Islet of Langerhans (tissue), 1 donor: ENCODE measurements at regions not wholly inside any gene's neighbourhood (a gene's known extent, or its start where the extent isn't known, plus 50 kb on each side); places are given as distances from the start of the nearest gene placed in this dataset.
A peak's percentile ranks its signal among the peaks of the same experiment; 100 is the strongest.

Source experiments
- FAIRE-seq: peaks from one replicate; lab custom pipeline; 2011; peaks lifted over from hg19 to GRCh38; lab: Jason Lieb, UNC

DNA sequence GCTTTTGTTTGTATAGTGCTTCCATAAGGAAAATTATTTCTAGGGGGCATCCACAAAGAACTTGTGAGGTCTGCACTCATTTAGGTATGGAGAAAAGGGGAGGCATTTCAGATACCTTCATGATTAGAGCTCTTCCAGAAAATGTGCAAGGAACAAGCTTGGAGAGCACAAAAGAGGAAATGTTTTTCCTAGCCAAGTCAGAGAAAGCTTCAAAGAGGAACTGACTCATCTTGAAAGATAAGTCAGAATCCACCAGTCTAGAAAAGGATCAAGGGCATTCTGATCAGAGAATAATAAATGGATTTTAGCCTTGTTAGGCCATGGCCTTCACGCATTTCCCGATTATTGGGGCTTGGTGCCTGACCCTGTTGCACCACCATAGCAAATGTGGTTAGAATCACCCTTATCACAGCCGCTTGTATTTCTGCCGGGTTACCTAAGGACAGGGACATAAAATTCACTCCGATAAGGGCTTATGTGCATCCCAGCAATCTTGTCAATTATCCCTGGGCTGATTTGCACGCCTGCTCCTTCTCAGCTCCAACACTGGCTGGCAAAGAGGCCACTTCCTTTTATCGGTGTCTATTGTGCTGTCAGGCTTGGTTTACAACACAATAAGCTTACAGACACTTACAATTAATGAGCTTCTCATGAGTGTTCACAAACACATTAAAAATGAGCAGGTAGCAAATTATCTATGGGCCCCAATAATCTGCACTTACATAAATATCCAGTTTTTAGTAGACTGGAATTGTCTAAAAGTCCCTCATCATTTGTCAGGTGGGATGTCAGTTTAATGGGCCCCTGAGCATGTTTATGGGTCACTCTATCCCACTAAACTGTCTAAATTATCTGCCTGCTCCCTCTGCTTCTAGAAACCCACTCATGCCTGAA is 613.5 kb downstream of the SOX6 start:
- no peak for FAIRE-seq

GRCh38 chr11:15744693-15745092 is 611.7 kb downstream of the SOX6 start:
- no peak for FAIRE-seq

DNA sequence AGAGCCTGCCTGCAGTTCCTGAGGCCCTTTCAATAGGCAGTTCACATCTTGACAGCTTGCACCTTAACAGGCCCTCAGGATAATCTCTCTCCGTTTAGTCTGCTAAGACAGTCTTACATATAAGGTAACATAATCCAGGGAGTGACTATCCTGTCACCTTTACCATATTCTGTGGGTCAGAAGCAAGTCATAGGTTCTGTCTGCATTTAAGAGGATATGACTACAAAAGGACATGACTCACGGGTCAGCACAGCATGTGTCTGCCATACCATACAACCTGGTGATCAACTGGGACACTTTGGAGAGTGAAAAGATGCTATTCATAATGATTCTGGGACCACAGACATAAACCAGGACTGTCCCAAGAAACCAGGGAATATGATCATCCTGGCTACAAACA is 611.1 kb downstream of the SOX6 start:
- no peak for FAIRE-seq

DNA sequence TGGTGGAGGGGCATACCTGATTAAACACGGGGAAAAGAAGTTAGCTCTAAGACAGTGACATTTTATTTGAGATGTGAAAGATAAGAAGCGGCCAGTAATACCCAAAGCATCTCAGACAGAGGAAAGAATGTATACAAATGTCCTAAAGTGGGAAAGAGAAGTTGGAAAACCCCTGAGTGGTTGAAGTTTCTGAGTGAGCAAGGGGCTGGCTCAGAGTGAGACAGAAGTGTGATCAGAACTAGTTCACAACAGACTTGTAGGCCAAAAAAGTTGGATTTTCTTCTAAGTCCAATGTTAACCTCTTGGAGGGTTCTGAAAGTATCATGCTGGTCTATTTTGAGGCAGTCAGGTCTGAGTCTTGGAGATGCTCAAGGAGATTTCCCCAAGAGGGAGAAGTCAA is 608.7 kb downstream of the SOX6 start:
- FAIRE-seq: no peak

DNA sequence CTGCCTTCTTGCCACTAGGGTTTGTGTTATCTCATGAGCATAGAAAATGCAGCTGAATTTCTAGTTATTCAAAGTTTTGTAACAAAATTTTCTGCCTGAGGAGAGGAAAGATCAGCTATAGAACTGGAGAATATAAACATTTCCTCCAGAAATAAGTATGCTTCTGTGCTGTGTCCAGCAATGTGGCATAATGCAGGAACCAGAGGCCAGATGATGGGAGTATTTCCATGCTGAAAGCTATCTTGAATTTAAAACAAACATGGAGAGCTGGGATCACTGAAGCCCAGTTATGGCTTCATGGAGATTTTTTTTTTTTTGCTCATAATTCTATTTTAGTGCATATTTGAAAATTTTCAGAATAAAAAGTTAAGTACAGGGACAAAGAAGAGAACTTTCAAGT is 608.2 kb downstream of the SOX6 start:
- FAIRE-seq: no peak

DNA sequence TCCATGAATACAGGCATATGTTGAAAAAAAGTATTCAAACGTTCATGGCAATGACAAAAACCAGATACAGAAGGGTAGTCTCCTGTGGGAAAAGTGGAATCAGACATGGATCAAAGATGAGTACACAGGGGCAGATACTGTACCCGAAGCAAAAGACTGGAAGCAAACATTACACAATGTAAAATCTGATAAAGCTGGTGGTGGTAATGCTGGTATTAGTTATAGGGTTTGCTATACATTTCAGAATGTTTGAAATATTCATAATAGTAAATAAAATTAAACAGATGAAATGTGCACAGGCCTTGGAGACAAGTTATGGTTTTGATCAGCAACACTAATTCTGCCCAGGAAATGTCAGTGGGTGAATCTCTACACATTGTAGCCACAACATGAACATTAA is 607.6 kb downstream of the SOX6 start:
- FAIRE-seq: no peak

GRCh38 chr11:15750535-15751308 is 605.6 kb downstream of the SOX6 start:
- no peak for FAIRE-seq

DNA sequence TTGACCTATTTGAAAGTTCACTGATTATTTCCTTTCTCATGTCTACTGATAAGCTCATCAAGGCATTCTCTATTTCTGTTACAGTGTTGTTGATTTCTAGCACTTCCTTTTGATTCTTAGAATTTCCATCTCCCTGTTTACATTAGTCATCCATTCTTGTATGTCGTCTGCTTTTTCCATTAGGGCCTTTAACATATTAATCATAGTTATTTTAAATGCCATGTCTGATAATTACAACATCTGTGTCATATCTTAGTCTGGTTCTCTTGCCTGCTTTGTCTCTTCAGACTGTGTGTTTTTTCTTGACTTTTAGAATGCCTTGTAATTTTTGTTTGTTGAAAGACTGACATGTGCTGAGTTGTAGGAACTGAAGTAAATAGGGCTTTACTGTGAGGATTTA is 602.1 kb downstream of the SOX6 start:
- no peak for FAIRE-seq

GRCh38 chr11:15757048-15757698 is 599.2 kb downstream of the SOX6 start:
- FAIRE-seq: no peak

DNA sequence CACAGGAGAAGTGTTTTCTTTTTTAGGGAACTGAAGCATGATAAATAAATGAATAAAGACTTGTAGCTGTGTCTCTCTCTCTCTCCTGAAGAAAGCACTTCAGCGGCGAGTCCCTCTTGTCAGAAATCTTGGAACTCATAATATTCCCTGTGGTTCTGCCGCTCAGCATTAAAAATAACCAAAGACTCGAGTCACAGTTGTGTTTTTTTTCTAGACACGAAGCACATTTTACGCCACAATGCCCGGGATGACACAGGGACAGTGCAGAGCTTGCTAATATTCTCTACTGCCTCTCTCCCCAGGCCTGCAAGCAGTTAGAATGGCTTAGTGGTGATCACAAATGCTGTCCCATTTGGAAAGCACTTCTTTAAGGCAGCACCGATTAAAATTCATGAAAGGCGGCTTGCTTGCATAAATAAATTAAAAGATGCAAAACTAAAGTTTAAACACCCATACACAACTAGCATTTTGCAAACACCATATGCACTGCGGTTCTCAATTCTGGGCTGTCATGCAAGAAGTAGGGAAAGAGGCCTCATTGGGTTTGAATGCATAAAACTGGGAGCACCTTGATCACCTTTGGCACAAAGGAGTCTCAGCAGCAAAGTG is 597.4 kb downstream of the SOX6 start:
- no peak for FAIRE-seq

DNA sequence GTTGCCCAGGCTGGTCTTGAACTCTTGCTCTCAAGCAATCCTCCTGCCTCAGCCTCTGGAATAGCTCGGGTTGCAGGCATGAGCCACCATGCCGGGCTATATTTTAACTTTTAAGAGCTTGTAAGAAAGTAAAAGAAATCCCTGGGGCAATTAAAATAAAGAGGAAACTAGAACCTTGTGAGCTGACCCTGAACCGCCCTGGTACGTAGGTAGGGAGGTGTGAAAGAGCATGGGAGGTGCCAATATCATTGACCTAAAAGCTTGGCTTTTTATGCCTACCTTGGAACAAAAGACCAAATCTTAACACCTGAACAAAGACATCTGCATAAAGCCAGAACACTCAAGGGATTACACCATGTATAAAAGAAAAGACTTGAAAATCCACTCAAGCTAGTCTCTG is 595.1 kb downstream of the SOX6 start:
- no peak for FAIRE-seq

DNA sequence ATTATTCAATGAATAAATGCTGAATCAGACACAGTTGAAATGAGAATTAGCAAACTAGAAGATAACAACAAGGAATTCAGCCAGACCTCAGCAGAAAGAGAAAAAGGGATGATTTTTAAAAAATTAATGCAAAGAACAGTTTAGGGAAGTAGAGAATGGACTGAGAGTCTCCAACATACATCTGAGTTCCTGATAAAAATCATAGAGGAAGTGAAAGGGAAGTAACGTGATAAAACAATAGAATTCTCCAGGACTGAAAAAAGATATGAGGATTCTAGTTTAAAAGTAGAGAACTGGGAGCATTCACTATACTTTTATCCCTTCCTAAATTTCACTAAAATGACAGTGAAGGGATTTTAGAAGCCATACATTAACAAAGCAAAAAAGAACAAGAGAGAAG is 592.0 kb downstream of the SOX6 start:
- FAIRE-seq: no peak

DNA sequence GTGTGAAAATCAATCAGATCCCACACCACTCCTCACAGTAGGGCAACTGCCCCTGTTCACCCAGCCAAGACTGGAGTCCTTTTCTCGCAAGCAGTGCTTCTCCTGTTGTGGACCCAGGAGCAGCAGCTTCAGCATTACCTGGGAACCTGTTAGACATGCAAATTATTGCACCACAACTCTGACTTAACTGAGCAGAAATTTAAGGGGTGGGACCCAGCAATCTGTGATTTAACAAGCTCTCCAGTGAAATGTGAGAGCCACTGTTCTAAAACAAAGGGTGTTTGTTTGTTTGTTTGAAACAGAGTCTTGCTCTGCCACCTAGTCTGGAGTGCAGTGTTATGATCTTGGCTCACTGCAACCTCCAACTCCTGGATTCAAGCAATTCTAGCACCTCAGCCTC is 591.4 kb downstream of the SOX6 start:
- FAIRE-seq: no peak

GRCh38 chr11:15765530-15765929 is 590.8 kb downstream of the SOX6 start:
- no peak for FAIRE-seq

- FAIRE-seq: no peak
Observed at GRCh38 chr11:15768321-15768720, 588.0 kb downstream of the SOX6 start.

- FAIRE-seq: no peak
Observed at GRCh38 chr11:15769203-15769602, 587.1 kb downstream of the SOX6 start.

DNA sequence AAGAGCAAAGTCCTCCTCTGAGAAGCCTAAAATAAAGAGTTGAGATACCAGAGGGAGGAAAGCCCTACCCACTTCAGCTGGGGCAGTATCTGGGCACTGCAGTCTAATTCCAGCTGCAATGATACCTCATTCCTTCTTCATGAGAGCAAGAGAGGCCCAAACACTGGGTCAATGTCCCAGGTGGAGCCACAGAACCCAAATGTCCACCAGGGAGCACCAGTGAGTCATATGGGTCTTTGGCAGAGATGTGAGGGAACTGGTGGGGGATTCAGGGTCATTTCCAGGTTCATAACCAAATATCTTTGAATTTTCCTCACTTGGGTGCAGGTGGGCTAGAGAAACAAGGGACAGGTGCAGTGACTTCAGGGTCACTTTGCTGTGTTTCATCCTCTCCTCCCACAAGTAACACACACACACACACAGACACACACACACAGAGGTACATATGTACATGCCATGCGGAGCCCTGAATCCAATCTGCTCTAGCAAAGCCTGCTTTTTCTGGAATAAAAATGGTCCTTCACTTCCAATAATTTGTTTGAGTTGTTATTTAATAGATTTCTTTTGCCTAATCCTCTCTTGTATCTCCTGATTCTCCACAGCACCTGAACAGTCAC is 585.4 kb downstream of the SOX6 start:
- FAIRE-seq: no peak

GRCh38 chr11:15772547-15772946 is 583.8 kb downstream of the SOX6 start:
- FAIRE-seq: no peak

- FAIRE-seq: no peak
Observed at GRCh38 chr11:15772981-15773380, 583.4 kb downstream of the SOX6 start.

DNA sequence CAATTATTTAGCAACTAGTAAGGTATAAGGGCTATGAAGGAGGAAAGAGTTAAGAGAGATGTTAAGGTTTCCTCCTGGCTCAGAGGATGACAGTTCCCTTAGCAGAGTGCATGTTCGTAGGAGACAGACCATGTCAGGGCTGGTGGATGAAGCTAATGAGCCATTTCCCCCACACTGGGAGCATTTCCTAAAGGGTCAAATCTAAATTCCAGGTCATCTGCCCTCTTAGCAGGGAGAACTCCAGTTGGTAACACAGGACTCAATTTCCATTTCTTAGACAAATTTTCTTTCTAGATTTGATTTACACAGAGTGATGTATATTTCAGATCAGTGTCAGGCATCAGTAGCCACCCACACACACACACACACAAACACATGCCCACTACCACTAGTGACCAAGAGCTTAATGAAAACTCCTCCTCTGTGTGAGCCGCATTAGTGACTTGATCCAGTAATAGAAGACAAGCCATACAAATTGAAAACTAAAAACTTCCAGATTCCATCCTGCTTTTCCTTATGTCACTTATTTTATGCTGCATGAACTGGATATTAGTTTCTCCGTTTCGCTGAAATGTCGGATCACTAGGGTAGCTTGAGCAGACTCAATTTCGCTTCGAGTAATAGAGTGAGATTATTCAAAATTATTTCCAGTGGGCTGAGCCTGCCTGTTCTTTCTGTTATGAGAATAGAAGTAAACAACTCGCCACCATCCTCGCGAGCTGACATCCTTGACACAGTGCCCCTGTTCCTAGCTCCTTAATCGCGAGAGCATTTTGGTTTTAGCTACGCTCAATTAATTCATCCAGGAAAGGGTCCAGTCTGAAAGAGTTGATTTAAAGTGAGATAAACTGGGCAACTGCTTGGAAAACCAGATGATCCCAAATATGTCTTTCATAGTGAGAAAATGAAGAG is 582.6 kb downstream of the SOX6 start:
- peak; percentile 47 for FAIRE-seq

DNA sequence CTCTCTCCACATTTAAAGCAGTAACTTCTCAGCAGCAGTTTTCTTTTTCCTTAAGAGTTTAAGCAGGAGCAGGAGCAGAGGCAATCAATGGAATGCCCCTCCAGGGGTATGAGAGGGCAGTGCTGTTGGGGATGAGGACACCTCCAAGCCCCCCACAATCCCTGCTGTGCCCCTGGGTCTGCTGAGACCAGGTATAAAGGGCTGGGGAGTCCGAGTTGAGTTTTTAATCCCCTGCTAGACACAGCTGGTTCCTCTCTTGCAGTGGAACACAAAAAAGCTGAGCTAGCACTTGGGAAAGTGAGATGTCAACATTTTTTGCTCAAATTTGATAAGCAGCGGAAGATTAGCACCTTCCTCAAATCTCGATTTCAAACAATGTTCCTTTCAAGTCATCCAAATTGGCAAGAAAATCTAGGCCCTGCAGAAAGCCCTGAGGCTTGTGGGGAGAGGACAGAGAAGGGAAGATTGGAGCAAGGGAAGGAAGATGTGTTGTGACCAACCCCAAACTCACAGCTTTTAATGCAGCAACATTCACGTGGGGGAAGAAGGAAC is 581.9 kb downstream of the SOX6 start:
- no peak for FAIRE-seq
